AG04450 (cell line): ENCODE measurements at regions not wholly inside any gene's neighbourhood (a gene's known extent, or its start where the extent isn't known, plus 50 kb on each side); places are given as distances from the start of the nearest gene placed in this dataset.

Source experiments
- CTCF ChIA-PET: fragments of 300-600, 350-600 bp; formaldehyde crosslinking; extraction: SDS; loops from one replicate; lab custom pipeline; 2022; ENCODE audit warnings: antibody characterized with exemption, inconsistent platforms; lab: Charles Lee
- POLR2A ChIA-PET: fragments of 350-600 bp; formaldehyde crosslinking; extraction: SDS; loops from one replicate; lab custom pipeline; 2021; ENCODE audit warnings: antibody characterized with exemption, inconsistent platforms; lab: Yijun Ruan, JAX
- DNase-seq: peaks from one replicate; pipeline ENCODE4 v3.0.0-alpha.2; 2011; ENCODE audit warnings: low read depth, low spot score
- H3K27ac ChIP-seq: one replicate; pipeline ENCODE4 v1.5.1; 2012; ENCODE audit warnings: low read depth, low read length, control low read depth
- H3K27me3 ChIP-seq: one replicate; pipeline ENCODE4 v1.6.0; 2012; ENCODE audit warnings: low read length; ENCODE audit not compliant: control insufficient read depth, insufficient read depth
- H3K4me3 ChIP-seq: 2 replicates; pipeline ENCODE4 v1.5.1; 2011; ENCODE audit warnings: mild to moderate bottlenecking, low read depth, low read length, control low read depth
- H3K9me3 ChIP-seq: 2 replicates; pipeline ENCODE4 v1.5.1; 2012; ENCODE audit warnings: low read length; ENCODE audit not compliant: control insufficient read depth, insufficient read depth
- TF ChIP-seq, protein P1 (sequence below): IDR thresholded peaks from 2 replicates; pipeline ENCODE4 v1.5.1; 2011; ENCODE audit warnings: low read depth, low read length, control low read depth, inconsistent platforms

DNA sequence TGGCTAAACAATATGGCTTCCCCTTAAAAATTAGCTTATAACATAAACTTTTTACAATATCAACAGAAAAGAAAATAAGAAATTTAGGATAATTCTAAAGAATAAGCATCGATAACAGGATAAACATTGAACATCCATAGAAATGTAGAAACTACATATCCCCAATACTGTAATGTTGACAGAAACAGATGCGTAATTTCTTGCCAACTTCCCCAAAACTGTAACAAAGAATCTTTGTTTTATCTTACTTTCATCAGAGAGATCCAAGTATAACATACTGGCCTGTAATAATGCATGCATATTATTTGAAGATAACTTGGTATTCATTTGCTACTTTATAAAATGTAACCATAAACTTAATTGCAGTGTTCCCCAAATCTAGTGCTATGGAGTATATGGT lies 339.9 kb downstream of the ARL4A start:
- H3K4me3 ChIP-seq = no peak overlapping the region
- H3K9me3 ChIP-seq = no peaks in the 10 kb centered on the region
- H3K27me3 ChIP-seq = no peaks in the 10 kb centered on the region
- no peak for DNase-seq
- CTCF ChIA-PET = no interaction called here
- TF ChIP-seq, protein P1, sequence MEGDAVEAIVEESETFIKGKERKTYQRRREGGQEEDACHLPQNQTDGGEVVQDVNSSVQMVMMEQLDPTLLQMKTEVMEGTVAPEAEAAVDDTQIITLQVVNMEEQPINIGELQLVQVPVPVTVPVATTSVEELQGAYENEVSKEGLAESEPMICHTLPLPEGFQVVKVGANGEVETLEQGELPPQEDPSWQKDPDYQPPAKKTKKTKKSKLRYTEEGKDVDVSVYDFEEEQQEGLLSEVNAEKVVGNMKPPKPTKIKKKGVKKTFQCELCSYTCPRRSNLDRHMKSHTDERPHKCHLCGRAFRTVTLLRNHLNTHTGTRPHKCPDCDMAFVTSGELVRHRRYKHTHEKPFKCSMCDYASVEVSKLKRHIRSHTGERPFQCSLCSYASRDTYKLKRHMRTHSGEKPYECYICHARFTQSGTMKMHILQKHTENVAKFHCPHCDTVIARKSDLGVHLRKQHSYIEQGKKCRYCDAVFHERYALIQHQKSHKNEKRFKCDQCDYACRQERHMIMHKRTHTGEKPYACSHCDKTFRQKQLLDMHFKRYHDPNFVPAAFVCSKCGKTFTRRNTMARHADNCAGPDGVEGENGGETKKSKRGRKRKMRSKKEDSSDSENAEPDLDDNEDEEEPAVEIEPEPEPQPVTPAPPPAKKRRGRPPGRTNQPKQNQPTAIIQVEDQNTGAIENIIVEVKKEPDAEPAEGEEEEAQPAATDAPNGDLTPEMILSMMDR = no peak
- POLR2A ChIA-PET = no interaction called here
- no peak overlapping the region for H3K27ac ChIP-seq

DNA sequence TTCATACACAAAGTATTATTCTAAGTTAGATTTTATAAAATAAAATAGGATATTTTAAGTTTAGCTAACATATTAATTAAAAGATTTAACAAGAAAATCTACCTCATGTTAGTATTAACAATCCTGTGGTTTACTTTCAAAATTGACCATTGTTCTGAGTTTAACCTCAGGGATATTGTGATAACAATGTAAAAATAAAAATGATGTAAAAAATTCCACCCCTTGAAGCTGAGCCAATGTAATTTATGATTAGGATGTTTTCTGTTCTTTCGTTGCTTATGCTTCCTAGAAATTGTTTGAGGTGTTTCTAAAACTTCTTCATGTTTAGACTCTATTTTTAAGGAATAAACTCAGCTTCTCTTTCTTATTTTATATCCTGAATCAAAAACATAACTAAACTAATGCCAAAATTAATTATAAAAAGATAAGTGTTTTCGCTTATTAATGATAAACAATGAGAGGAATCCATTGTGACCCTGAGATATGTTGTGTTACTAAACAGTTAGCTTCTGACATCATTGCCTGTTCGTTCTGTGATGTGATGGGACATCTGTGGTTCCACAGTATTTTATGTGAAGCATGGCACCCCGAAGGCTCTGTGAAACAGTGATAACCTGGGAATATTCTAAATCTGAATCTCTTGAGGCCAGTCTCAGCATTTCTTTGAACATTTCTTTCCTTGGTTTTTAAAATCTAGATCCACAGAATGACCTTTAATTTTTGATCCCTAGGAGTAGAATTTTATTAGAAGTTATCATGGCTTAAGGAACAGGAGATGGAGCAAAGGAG lies 340.8 kb downstream of the ARL4A start:
- ChIA-PET CTCF (interaction anchor here (0.6 to 1.4 kb wide), 2 partner anchors 9 to 272 kb away, joined by 3 to 4 read pairs; no protein-coding TSS in a partner anchor), POLR2A (no interaction called here)
- H3K27me3 ChIP-seq = no peaks in the 10 kb centered on the region
- DNase-seq = no peak
- H3K9me3 ChIP-seq = no peaks in the 10 kb centered on the region
- no peak overlapping the region for H3K4me3 ChIP-seq
- H3K27ac ChIP-seq = no peak overlapping the region
- TF ChIP-seq, protein P1 = no peak

DNA sequence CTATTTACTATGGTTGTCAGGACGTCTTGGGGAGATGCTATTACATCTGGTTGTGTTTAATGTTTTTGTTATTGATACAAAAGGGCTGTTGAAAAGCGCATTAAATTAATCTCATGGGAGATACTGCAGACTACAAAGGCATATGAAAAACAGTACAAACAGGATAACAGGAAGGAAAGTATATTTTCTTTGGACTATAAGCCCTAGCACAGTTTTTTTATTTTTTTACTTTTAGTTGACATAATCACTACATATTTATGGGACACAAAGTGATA lies 341.3 kb downstream of the ARL4A start:
- TF ChIP-seq, protein P1 = no peak
- H3K27ac ChIP-seq = no peak overlapping the region
- no peaks in the 10 kb centered on the region for H3K27me3 ChIP-seq
- ChIA-PET CTCF (interaction anchor here (1.4 kb wide), 1 partner anchor 9 kb away, joined by 4 read pairs; no protein-coding TSS in a partner anchor), POLR2A (no interaction called here)
- no peaks in the 10 kb centered on the region for H3K9me3 ChIP-seq
- no peak overlapping the region for H3K4me3 ChIP-seq
- DNase-seq = no peak

DNA sequence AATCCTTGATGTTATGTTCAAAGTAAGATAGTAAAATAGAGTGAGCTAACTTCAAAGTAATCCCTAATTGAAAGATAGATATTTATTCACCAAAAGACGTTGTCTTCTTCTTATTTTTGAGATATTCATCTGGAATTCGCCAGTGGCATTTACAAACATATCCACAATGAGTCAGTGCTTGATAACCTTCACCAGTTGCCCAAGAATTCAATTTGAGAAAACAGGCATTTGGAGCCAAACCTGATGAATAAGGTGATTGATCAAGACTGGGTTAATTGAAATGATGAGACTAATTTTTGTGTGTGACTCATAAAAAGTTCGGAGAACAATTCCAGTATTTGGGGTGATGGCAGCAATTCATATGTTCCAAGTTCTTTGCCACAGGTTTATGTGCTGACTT lies 344.0 kb downstream of the ARL4A start:
- TF ChIP-seq, protein P1 = no peak
- POLR2A ChIA-PET = no interaction called here
- Histone ChIP-seq H3K9me3 (peaks cover 3% of the 10 kb centered on the region; the same call in 1 of the 2 replicates), H3K4me3 (no peak overlapping the region), H3K27ac (no peak overlapping the region), H3K27me3 (no peaks in the 10 kb centered on the region)
- CTCF ChIA-PET = interaction anchor here (0.7 kb wide), 1 partner anchor 11 kb away, joined by 3 read pairs; no protein-coding TSS in a partner anchor
- DNase-seq = no peak

DNA sequence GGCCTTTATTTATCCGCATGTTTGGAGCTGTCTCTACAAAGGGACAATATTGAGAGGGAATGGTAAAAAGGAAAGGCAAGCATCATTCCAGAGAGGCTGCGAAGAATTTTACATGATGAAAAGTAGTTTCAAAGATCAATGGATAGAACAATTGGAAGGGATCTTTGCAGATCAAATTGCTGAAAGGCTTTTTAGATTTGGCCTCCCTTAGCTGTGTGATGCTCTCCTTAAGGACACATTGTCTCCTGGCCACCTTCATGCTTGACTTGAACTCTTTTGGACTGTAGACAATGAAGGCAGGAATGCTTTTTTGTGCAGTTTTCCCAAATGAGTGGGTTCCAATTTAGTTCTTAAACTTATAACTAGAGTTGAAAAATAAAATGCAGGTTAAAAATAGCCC lies 344.7 kb downstream of the ARL4A start:
- ChIA-PET CTCF (interaction anchor here (0.7 kb wide), 1 partner anchor 10 kb away, joined by 3 read pairs; no protein-coding TSS in a partner anchor), POLR2A (no interaction called here)
- TF ChIP-seq, protein P1 = no peak
- H3K9me3 ChIP-seq = peaks cover 3% of the 10 kb centered on the region; the same call in 1 of the 2 replicates
- no peaks in the 10 kb centered on the region for H3K27me3 ChIP-seq
- DNase-seq = no peak
- no peak overlapping the region for H3K27ac ChIP-seq
- no peak overlapping the region for H3K4me3 ChIP-seq
